ENCODE measurements at regions not wholly inside any gene's neighbourhood (a gene's known extent, or its start where the extent isn't known, plus 50 kb on each side); places are given as distances from the start of the nearest gene placed in this dataset.

DNA sequence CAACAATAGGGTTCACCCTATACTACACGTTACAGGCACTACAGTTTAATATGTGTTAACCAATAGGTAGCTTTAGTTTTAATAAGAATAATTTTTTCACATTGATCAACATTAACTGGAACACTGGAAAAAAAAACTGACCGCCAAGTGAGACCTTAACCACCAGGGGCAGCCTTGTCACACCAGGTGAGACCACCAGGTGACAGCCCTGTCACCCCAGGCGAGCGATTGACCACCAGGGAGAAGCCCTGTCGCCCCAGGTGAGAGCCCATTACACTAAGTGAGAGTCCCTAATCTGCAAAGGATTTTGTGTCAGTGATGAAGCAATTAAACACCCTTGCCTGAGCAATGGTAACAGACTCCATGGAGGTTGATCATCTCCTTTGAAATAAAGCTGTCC, 75.4 kb upstream of the SYK start:
- H3K27me3 ChIP-seq, result no peaks in the 10 kb centered on the region
- H3K9me3 Mint-ChIP-seq, result peaks cover 2% of the 10 kb centered on the region

DNA sequence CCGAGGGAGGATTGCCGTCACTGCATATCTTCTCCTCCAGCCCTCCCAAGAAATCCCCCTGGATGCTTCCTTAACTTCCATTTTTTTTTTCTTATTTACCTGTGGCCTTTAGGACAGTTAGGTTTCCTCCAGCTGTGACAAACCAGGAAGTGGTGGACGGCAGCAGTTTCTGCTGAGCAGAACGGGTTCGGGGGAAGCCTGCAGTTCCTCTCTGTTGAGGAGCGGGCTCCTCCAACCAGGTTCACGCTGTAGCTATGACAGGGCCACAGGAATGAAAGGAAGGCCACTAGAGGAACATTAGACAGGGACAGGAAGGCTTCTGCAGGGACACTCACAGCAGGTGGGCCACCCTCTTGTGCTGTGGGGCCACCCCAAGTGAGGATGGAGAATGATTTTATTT, 76.7 kb upstream of the SYK start:
- no peak for DNase-seq (ENCODE audit: low spot score)
- Histone ChIP-seq H3K27me3 (no peaks in the 10 kb centered on the region), H3K4me3 (no peak overlapping the region), H2AFZ (replicated peaks) (no peak overlapping the region), H3F3A (ENCODE audit: low read depth) (no peaks in the 10 kb centered on the region), H3K27ac (no peak overlapping the region), H4K20me1 (ENCODE audit: low read depth) (no peaks in the 10 kb centered on the region), H3K4me1 (no peaks in the 10 kb centered on the region), H3K36me3 (no peaks in the 10 kb centered on the region), H3K9ac (no peak overlapping the region), H3K79me2 (ENCODE audit: low read depth) (no peaks in the 10 kb centered on the region), H3K9me3 (ENCODE audit: low read depth) (no peaks in the 10 kb centered on the region), H3K4me2 (no peak overlapping the region)
- H3K4me1 Mint-ChIP-seq, result peaks cover 7% of the 10 kb centered on the region
- TF ChIP-seq EZH2 (IDR thresholded peaks at IDR 0.05), result no peak
- TF ChIP-seq, protein P1, sequence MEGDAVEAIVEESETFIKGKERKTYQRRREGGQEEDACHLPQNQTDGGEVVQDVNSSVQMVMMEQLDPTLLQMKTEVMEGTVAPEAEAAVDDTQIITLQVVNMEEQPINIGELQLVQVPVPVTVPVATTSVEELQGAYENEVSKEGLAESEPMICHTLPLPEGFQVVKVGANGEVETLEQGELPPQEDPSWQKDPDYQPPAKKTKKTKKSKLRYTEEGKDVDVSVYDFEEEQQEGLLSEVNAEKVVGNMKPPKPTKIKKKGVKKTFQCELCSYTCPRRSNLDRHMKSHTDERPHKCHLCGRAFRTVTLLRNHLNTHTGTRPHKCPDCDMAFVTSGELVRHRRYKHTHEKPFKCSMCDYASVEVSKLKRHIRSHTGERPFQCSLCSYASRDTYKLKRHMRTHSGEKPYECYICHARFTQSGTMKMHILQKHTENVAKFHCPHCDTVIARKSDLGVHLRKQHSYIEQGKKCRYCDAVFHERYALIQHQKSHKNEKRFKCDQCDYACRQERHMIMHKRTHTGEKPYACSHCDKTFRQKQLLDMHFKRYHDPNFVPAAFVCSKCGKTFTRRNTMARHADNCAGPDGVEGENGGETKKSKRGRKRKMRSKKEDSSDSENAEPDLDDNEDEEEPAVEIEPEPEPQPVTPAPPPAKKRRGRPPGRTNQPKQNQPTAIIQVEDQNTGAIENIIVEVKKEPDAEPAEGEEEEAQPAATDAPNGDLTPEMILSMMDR (IDR thresholded peaks at IDR 0.05), result no peak
- TF ChIP-seq EZH2phosphoT487 (IDR thresholded peaks at IDR 0.05), result no peak
- H3K4me3 Mint-ChIP-seq, result no peak overlapping the region
- H3K36me3 Mint-ChIP-seq, result no peaks in the 10 kb centered on the region
- H3K27me3 Mint-ChIP-seq (ENCODE audit: insufficient read depth, low read depth), result peaks cover 2% of the 10 kb centered on the region
- H3K27ac Mint-ChIP-seq, result no peak overlapping the region
- peaks cover 2% of the 10 kb centered on the region for H3K9me3 Mint-ChIP-seq

More for the DNA sequence above, 75.4 kb upstream of the SYK start:
- H4K20me1 ChIP-seq (ENCODE audit: low read depth), result no peaks in the 10 kb centered on the region
- no peak overlapping the region for H3K27ac ChIP-seq
- peaks cover 7% of the 10 kb centered on the region for H3K4me1 Mint-ChIP-seq
- no peak overlapping the region for H3K9ac ChIP-seq
- H3K4me3 Mint-ChIP-seq, result no peak overlapping the region
- no peaks in the 10 kb centered on the region for H3K79me2 ChIP-seq (ENCODE audit: low read depth)
- H3K9me3 ChIP-seq (ENCODE audit: low read depth), result no peaks in the 10 kb centered on the region
- no peak overlapping the region for H3K4me3 ChIP-seq
- no peaks in the 10 kb centered on the region for H3K36me3 Mint-ChIP-seq
- no peak overlapping the region for H2AFZ ChIP-seq (replicated peaks)
- TF ChIP-seq, protein P1 (IDR thresholded peaks at IDR 0.05), result peak; percentile 48
- TF ChIP-seq EZH2phosphoT487 (IDR thresholded peaks at IDR 0.05) (no peak), EZH2 (IDR thresholded peaks at IDR 0.05) (no peak)
- H3K4me1 ChIP-seq, result no peaks in the 10 kb centered on the region
- no peaks in the 10 kb centered on the region for H3F3A ChIP-seq (ENCODE audit: low read depth)
- DNase-seq (ENCODE audit: low spot score), result peak; percentile 19
- H3K36me3 ChIP-seq, result no peaks in the 10 kb centered on the region
- H3K4me2 ChIP-seq, result no peak overlapping the region
- no peak overlapping the region for H3K27ac Mint-ChIP-seq
- H3K27me3 Mint-ChIP-seq (ENCODE audit: insufficient read depth, low read depth), result peaks cover 2% of the 10 kb centered on the region

DNA sequence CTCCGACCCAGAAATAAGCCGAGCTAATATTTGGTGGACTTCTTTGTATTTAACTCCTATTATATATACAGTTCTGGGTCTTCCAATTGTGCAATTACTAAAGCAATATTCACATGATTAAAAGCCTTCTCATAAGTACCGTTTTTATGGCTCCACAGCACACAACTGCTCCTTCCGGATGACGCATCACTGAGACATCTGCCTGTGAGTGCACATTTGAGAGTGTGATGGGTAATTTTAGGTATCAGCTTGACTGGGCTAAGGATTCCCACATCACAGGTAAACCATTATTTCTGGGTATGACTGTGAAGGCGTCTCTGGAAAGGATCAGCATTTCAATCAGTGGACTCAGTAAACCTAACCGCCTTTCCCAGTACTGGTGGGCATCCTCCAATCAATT, 77.5 kb upstream of the SYK start:
- H3K27me3 Mint-ChIP-seq (ENCODE audit: insufficient read depth, low read depth), result peaks cover 3% of the 10 kb centered on the region
- Histone ChIP-seq H3F3A (ENCODE audit: low read depth) (no peaks in the 10 kb centered on the region), H2AFZ (replicated peaks) (no peak overlapping the region), H3K27ac (no peak overlapping the region), H3K79me2 (ENCODE audit: low read depth) (no peaks in the 10 kb centered on the region), H3K4me1 (no peaks in the 10 kb centered on the region), H3K4me2 (no peak overlapping the region), H3K27me3 (no peaks in the 10 kb centered on the region), H3K9me3 (ENCODE audit: low read depth) (no peaks in the 10 kb centered on the region), H3K9ac (no peak overlapping the region), H4K20me1 (ENCODE audit: low read depth) (no peaks in the 10 kb centered on the region), H3K36me3 (no peaks in the 10 kb centered on the region), H3K4me3 (no peak overlapping the region)
- no peak overlapping the region for H3K4me3 Mint-ChIP-seq
- TF ChIP-seq, protein P1 (IDR thresholded peaks at IDR 0.05), result no peak
- no peak for TF ChIP-seq EZH2 (IDR thresholded peaks at IDR 0.05)
- no peak for TF ChIP-seq EZH2phosphoT487 (IDR thresholded peaks at IDR 0.05)
- peaks cover 2% of the 10 kb centered on the region for H3K9me3 Mint-ChIP-seq
- H3K36me3 Mint-ChIP-seq, result no peaks in the 10 kb centered on the region
- DNase-seq (ENCODE audit: low spot score), result no peak
- peaks cover 7% of the 10 kb centered on the region for H3K4me1 Mint-ChIP-seq
- H3K27ac Mint-ChIP-seq, result no peak overlapping the region

Measured in neural progenitor cell (in vitro differentiated cells).